CD4-positive, alpha-beta T cell treated with Interleukin-12 subunit alpha and Interleukin-12 subunit beta, for 1 hour (primary cell): ENCODE measurements at regions not wholly inside any gene's neighbourhood (a gene's known extent, or its start where the extent isn't known, plus 50 kb on each side); places are given as distances from the start of the nearest gene placed in this dataset.
A peak's percentile ranks its signal among the peaks of the same experiment; 100 is the strongest.
"Not testable (repeated sequence)": the region's sequence is repeated elsewhere in the genome, so short reads cannot be mapped to it uniquely, and the experiment has no call there.

Experiments used
- DNase-seq: peaks from one replicate; pipeline ENCODE4 v3.0.0-alpha.2; 2020

DNA sequence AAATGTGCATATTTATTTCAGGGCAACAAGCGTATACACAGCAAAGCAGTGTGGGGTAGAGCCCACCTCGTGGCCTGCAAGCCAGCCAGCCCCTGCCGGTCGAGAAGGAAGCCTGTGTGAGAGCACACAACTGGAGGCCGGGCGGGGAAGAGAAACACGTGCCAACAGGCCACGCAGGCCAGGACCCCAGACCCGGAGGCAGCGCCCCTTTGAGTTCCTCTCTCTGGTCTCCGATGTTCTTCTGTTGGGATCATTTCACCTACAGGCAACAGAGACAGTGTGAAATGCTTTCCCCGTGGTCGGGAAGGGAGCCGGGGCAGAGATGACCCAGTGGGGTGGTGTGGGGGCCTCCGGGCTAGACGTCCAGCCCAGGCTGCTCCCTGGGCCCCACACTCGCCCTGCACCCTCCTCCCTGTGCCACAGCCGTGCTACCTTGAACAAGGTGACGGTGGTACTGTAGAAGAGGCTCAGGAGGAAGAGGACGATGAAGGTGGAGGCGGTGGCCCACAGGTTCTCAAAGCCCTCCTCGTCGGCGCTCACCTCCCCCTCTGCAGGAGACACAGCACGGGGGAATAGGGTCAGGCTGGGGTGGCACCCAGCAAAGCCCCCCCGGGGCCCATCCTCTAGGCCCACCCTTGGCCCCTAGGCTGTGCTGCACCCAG lies 325.5 kb downstream of the TMEM121 start:
- DNase-seq = no peak

DNA sequence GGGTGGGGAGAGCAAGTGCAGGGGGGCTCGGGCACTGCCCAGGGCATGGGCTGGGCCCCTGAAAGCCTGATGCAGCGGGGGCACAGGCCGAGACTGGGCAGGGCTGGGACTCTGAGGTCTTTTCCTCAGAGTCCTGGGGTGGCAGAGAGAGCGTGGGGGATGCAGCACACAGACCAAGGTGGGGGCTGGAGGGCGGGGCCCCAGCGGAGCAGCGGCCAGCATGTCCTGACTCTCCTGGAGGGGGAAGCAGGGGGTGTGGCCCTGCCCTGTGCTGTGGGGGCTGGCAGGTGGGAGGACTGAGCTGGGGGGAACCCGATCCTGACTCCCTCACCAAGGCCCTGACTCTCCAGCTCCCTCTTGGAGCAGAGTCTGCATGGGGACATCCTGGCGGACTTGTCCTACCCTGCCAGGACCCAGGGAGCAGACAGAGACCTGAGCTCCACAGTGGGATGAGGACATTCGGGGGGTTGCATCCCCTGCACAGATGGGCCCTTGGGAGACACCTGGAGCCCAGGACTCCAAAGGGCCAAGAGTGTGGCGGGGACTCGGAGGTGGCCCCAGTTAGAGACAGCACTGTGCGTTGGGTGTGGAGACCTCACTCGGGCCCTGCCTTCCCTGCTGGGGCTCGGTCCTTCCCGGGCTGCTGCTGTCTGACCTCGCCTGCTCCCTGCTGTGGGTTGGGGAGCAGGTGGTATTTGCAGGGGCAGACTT lies 326.1 kb downstream of the TMEM121 start:
- no peak for DNase-seq

DNA sequence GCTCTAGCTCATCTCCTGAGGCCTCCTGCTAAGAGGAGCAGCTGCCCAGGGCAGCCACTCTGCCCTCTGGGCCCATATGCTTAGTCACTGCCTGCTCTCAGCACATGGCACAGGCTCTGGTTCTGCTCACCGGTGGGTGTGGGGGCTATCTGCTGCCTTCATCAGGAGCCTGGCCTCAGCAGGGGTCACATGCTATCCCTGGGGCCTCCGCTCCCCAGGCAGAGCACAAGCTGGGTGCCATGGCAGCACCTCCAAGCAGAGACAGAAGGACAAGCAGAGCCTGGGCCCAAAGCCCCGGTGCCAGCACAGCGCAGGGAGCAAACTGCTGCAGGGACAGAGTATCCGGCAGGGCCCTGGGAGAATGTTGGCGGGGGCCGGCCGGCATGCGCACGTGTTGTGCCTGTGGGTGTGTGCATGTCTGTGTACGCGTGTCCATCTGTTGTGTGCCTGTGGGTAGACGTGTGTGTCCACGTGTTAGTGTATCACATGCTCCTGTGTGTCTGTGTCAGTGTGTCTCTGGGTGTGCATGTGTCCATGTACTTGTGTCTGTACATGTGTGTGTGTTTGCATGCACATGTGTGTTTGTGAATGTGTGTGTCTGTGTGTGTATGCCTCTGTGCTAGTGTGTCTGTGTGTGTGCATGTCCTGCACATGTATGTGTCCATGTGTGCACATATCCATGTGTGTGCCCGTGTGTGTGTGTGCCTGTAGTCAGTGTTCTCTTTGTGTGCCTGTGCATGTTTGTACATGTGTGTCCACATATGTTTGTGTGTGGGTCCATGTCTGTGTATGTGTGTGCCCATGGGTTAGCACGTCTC lies 326.9 kb downstream of the TMEM121 start:
- no peak for DNase-seq

DNA sequence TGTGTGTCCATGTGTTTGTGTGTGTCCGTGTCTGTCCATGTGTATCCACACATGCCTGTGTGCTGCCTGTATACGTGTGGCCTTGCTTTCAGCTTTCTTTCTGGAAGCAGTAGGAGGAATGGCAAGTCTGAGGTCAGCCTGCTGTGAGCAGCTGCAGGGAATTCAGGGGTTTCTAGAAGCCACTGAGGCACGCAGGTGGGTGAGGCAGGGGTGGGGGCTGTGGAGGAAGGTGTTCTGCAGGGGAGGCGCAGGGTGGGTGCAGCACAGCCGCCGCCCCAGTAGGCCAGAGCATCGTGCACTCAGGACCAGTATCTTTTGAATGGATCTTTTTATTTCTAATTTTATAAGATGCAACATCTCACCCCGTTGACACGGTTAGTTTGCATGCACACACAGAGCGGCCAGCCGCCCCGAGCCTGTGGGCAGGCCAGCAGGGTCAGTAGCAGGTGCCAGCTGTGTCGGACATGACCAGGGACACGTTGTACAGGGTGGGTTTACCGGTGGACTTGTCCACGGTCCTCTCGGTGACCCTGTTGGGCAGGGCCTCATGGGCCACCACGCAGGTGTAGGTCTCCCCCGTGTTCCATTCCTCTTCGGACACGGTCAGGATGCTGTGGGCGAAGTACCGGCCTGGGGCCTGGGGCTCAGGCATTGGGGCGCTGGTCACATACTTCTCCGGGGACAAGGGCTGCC lies 327.7 kb downstream of the TMEM121 start:
- no peak for DNase-seq

DNA sequence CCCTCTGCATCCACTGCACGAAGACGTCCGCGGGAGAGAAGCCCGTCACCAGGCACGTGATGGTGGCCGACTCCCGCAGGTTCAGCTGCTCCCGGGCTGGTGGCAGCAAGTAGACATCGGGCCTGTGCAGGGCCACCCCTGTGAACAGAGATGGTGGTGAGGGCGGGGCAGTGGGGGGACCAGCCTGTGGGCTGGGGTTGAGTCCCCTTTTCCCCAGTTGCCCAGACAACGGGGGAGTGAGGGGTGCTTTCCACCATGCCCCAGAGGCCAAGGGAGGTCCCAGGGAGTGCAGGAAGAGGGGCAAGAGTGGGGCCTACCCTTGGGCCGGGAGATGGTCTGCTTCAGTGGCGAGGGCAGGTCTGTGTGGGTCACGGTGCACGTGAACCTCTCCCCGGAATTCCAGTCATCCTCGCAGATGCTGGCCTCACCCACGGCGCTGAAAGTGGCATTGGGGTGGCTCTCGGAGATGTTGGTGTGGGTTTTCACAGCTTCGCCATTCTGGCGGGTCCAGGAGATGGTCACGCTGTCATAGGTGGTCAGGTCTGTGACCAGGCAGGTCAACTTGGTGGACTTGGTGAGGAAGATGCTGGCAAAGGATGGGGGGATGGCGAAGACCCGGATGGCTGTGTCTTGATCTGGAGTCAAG lies 328.3 kb downstream of the TMEM121 start:
- DNase-seq = no peak

DNA sequence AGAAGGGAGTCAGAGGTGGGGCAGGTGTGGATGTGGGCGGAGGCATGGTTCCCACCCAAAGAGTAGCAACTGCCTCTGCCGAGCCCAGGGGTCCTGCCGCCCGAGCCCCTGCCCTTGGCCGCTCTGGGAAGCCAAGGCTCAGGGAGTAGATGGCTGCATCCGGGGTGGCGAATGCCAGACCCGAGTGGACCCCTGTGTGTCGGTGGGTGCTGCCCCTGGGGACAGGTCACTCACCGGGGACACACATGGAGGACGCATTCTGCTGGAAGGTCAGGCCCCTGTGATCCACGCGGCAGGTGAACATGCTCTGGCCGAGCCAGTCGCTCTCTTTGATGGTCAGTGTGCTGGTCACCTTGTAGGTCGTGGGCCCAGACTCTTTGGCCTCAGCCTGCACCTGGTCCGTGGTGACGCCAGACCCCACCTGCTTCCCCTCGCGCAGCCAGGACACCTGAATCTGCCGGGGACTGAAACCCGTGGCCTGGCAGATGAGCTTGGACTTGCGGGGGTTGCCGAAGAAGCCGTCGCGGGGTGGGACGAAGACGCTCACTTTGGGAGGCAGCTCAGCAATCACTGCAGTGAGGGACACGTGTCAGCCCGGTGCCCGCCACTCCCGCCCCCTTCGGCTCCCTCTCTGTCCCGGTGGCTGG lies 329.0 kb downstream of the TMEM121 start:
- no peak for DNase-seq

DNA sequence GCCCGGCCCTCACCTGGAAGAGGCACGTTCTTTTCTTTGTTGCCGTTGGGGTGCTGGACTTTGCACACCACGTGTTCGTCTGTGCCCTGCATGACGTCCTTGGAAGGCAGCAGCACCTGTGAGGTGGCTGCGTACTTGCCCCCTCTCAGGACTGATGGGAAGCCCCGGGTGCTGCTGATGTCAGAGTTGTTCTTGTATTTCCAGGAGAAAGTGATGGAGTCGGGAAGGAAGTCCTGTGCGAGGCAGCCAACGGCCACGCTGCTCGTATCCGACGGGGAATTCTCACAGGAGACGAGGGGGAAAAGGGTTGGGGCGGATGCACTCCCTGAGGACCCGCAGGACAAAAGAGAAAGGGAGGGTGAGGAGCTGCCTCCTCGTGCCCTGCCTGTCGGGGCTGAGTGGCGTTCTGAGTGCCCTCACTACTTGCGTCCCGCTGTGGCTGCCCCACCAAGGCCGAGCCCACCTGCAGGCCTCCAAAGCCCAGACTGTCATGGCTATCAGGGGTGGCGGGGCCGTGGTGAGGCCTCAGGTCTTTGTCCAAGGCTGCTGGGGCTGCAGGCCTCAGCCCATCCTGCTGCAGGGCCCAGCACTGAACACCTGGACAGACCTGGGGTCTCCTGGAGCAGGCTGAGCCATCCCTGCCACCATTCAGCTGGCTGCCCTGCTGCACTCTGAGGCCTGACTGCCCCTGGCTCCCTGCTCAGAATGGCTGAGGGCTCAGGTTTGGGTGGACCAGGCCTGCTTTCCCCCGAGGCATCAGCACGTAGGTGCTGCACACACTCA lies 329.7 kb downstream of the TMEM121 start:
- DNase-seq = no peak

DNA sequence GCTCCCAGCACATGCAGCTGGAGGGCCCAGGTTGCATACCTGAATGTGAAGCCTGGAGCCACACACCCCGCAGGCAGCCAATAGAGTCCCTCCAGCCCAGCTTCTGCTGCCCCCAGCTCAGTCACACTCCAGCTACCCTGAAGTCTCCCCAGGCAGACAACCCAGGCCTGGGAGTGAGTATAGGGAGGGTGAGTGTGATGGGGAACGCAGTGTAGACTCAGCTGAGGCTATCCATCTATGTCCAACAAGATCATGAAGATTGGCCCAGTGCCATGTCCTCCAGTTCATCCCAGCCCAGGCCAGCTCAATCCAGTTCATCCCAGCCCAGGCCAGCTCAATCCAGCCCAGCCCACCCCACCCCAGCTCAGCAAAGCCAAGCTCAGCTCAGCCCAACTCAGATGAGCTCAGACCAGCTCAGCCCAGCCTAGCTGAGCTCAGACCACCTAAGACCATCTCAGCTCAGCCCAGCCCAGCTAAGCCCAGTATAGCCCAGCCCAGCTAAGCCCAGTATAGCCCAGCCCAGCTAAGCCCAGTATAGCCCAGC lies 330.4 kb downstream of the TMEM121 start:
- no peak for DNase-seq

DNA sequence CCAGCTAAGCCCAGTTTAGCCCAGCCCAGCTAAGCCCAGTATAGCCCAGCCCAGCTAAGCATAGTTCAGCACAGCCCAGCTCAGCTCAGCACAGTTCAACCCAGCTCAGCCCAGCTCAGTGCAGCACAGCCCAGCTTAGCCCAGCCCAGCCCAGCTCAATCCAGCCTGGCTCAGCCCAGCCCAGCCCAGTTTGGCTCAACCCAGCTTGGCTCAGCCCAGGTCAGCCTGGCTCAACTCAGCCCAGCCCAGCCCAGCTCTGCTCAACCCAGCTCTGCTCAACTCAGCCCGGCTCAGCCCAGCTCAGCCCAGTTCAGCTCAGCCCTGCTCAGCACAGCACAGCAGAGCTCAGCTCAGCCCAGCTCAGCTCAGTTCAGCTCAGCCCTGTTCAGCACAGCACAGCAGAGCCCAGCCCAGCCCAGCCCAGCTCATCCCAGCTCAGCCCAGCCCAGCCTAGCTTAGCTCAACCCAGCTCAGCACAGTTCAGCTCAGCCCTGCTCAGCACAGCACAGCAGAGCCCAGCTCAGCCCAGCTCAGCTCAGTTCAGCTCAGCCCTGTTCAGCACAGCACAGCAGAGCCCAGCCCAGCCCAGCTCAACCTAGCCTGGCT lies 330.9 kb downstream of the TMEM121 start:
- peak; percentile 36 for DNase-seq

DNA sequence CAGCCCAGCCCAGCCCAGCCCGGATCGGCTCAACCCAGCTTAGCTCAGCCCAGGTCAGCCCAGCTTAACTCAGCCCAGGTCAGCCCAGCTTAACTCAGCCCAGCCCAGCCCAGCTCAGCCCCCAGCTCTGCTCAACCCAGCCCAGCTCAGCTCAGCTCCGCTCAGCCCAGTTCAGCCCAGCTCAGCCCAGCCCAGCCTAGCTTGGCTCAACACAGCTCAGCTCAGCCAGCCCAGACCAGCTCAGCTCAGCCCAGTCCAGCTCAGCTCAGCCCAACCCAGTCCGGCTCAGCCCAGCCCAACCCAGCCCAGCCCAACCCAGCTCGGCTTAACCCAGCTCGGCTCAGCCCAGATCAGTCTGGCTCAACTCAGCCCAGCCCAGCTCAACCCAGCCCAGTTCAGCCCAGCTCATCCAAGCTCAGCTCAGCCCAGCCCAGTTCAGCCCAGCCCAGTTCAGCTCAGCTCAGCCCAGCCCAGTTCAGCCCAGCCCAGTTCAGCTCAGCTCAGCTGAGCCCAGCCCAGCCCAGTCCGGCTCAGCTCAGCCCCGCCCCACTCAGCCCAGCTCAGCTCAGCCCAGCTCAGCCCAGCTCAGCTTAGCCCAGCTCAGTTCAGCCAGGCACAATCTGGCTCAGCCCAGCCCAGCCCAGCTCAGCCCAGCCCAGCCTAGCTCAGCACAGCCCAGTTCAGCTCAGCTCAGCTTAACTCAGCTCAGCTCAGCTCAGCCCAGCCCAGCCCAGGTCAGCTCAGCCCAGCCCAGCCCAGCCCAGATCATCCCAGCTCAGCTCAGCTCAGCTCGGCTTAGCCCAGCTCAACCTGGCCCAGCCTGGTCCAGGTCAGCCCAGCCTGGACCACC lies 331.7 kb downstream of the TMEM121 start:
- DNase-seq = peak; percentile 46

DNA sequence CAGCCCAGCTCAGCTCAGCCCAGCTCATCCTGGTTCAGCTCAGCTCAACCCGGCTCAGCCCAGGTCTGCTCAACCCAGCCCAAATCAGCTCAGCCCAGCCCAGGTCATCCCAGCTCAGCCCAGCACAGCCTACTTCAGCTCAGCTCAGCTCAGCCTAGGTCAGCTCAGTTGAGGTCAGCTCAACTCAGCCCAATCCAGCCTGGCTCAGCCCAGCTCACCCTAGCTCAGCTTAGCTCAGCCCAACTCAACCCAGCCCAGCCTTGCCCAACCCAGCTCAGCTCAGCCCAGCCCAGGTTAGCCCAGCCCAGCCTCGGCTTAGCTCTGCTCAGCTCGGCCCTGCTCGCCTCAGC lies 332.3 kb downstream of the TMEM121 start:
- peak; percentile 10 for DNase-seq

DNA sequence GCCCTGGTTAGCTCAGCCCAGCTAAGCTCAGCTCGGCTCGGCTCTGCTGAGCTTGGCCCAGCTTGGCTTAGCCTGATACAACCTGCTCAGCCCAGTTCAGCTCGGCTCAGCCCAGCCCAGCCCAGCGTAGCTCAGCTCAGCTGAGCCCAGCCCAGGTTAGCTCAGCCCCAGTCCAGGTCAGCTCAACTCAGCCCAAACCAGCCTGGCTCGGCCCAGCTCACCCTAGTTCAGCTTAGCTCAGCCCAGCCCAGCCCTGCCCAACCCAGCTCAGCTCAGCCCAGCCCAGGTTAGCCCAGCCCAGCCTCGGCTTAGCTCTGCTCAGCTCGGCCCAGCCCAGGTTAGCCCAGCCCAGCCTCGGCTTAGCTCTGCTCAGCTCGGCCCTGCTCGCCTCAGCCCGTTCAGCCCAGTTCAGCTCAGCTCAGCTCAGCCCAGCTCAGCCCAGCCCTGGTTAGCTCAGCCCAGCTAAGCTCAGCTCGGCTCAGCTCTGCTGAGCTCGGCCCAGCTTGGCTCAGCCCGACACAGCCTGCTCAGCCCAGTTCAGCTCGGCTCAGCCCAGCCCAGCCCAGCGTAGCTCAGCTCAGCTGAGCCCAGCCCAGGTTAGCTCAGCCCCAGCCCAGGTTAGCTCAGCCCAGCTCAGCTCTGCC lies 332.8 kb downstream of the TMEM121 start:
- not testable (repeated sequence) for DNase-seq

DNA sequence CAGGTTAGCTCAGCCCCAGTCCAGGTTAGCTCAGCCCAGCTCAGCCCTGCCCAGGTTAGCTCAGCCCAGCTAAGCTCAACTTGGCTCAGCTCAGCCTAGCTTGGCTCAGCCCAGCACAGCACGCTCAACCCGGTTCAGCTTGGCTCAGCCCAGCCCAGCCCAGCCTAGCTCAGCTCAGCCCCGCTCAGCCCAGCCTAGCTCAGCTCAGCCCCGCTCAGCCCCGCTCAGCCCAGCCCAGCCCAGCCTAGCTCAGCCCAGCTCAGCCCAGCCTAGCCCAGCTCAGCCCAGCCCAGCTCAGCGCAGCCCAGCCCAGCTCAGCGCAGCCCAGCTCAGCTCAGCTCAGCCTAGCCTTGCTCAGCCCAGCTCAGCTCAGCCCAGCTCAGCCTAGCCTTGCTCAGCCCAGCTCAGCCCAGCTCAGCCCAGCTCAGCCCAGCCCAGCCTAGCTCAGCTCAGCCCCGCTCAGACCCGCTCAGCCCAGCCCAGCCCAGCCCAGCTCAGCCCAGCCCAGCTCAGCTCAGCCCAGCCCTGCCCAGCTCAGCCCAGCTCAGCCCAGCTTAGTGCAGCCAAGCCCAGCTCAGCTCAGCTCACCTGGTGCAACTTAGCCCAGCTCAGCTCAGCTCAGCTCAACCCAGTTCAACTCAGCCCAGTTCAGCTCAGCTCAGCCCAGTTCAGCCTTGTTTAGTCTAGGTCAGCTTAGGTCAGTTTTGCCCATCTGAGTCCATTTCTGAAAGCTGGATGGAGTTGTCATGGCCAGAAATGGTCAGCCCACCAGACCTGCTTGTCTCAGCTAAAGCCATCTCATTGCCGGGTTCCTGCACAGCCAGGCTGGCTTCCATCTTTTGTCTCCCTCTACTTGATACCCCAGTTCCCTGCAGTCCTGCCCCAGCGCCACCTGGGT lies 333.6 kb downstream of the TMEM121 start:
- DNase-seq = peak; percentile 57

DNA sequence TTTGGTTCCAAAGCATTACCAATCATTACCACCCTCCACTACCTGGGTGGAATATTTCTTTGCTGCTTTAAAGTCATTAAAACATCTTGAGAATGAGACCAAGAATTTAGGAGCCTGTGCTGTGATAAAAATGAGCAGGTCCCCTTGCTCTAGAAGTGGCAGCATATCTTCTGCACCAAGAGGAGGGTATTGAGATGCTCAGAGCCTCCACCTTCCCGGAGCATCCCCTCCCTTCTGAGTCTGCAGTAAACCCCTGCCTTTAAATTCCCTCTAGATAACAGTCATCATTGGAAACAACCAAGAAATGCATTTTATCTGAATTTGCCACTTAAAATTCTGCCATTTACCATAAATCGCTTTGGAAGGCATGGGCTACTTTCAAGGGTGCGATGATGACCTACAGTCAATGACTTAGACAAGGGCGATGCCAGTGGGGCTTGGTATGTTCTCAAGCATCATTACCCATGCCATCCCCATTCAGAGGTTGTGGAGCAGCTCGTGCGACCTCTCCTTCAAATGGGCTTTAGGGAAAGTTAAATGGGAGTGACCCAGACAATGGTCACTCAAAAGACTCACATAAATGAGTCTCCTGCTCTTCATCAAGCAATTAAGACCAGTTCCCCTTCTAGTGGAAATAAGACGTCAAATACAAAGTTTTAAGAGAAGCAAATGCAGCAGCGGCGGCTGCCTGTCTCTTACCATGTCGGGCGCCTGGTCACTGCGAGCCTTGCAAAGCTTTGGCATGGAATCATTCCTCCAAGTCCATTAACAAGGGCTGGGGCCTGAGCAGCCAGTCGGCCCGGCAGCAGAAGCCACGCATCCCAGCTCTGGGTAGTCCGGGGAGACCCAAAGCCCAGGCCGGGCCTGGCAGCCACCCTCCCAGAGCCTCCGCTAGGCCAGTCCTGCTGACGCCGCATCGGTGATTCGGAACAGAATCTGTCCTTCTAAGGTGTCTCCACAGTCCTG lies 334.5 kb downstream of the TMEM121 start:
- DNase-seq = no peak

DNA sequence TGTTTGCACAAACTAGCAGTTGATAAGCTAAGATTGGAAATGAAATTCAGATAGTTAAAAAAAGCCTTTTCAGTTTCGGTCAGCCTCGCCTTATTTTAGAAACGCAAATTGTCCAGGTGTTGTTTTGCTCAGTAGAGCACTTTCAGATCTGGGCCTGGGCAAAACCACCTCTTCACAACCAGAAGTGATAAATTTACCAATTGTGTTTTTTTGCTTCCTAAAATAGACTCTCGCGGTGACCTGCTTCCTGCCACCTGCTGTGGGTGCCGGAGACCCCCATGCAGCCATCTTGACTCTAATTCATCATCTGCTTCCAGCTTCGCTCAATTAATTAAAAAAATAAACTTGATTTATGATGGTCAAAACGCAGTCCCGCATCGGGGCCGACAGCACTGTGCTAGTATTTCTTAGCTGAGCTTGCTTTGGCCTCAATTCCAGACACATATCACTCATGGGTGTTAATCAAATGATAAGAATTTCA lies 335.6 kb downstream of the TMEM121 start:
- DNase-seq = peak; percentile 45

DNA sequence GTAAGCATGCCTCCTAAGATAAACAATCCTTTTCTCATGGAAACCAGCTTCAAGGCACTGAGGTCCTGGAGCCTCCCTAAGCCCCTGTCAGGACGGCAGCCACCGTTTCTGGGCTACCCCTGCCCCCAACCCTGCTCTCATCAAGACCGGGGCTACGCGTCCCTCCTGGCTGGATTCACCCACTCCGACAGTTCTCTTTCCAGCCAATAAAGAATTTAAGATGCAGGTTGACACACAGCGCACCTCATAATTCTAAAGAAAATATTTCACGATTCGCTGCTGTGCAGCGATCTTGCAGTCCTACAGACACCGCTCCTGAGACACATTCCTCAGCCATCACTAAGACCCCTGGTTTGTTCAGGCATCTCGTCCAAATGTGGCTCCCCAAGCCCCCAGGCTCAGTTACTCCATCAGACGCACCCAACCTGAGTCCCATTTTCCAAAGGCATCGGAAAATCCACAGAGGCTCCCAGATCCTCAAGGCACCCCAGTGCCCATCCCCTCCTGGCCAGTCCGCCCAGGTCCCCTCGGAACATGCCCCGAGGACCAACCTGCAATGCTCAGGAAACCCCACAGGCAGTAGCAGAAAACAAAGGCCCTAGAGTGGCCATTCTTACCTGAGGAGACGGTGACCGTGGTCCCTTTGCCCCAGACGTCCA lies 336.3 kb downstream of the TMEM121 start:
- DNase-seq = no peak
